NCI-H2029 treated with DMSO at 0.1 percent for 48 hours (cell line): ENCODE measurements at regions not wholly inside any gene's neighbourhood (a gene's known extent, or its start where the extent isn't known, plus 50 kb on each side); places are given as distances from the start of the nearest gene placed in this dataset.

Experiments used
- DNase-seq: peaks from one replicate; lab custom pipeline; 2025; lab: John Stamatoyannopoulos, UW

DNA sequence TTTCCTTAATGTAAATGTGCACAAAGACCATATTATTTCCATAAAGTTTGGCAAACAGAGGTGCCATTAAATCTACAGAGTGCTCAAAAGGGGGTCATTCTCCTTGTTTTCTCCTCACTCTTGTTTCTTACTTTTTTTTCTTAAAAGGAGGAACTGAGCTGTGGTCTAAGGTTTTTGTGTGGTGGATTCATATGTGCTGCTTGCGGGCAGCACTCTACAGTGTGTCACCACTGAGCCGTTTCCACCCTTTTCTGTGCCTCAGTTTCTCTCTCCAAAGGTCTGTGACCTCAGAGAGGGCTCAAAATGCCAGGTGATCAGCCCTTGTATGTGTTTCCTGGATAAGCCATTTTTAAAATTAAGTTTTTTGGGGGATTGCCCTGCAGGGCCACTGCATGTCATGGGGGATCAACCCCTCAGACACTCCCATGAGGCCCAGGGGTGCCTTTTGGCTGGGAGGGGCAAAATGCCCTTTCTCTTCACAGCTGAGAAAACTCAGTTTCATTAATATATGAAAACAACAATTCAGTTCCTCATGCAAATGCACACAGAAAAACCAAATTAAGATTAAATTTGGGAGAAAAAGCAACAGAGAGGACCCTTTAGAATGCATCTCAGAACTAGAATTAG is 56.9 kb upstream of the VOPP1 start:
- no peak for DNase-seq

DNA sequence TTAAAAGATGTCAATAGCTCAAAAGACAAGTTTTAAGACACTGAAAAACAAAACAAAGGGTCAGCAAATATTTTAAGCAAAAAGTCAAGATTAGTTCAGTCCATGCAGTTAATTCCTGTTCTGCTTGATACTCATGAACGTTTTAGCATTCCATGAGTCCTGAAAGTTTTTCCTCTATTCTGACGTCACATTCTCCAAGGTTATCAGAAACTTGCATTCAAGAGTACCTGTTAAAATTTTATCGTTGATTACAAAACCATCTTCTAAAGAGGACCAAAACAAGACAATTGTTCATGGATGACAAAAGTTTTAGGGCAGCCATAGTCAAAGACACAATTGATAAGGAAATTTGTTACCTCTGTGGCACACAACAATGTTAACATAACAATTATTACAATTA is 52.5 kb upstream of the VOPP1 start:
- DNase-seq: no peak

DNA sequence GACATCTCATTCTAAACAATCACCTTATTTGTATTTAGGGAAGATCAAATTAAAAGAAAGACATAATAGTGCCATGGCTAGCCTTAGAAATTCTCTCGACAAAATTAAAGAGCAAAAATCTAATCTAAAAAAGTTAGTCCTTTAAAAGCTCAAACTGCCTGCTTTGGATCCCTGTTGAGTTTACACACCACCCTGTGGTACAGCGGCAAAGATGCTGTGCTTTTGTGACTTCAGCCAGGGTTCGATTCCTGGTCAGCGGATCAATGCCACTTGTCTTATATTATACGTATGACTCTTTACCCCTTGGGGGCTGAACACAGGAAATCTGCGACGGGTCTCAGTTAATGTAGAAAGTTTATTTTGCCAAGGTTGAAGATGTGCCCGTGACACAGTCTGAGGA is 51.3 kb upstream of the VOPP1 start:
- no peak for DNase-seq

DNA sequence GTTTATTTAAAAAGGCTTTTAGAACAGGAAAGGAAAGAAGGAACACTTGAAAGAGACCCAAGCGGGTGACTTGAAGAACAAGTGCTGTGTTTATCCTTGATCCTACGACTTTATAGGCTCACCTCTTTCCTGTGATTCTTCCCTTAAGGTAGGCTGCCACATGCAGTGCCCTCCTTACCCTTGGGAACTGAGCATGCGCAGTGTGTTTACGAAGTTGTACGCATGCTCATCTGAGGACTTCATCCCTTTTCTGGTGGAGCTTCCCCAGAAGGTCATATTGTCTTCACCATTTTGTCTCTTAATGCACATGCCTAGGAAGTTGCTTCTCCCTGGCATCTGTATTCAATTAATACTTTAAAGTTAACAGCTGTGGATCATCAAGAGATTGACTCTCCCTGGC is 49.9 kb upstream of the VOPP1 start:
- DNase-seq: no peak
